ENCODE measurements at regions not wholly inside any gene's neighbourhood (a gene's known extent, or its start where the extent isn't known, plus 50 kb on each side); places are given as distances from the start of the nearest gene placed in this dataset.

DNA sequence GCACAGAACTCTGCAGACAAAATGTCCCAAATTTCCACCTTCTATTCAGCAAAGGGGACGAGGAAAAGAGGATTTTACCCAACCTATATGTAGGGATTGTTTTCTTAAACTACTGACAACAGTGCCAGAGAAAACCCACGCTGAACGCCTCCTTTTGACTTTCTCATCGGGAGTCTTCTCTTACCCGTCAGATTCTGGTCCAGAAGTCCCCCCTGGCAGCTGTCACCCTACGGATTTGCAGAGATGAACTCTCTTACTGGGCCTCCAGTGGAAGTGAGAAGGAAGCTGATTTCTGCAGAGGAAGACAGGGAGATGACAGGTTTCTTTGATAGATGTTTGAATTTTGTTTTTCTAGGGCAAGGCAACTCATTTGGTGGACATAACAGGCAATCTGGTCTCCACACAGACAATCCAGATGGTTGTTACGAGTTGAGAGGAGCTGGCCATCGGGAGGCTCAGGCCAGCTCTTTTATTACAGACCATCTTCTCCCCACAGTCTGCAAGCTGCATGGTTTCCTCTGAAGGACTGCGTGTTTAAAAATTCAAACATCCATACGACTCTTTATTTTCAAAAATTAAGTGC lies 804.3 kb downstream of the RNF144A start:
- Mint-ChIP-seq H3K27ac (peak overlapping the region in 2 of 10 donors; percentile 34 to 97), H3K27me3 (no peaks in the 10 kb centered on the region), H3K4me3 (no peak overlapping the region), H3K36me3 (no peaks in the 10 kb centered on the region), H3K4me1 (peaks cover 17 to 37% (median 31%) of the 10 kb centered on the region in 4 donors), H3K9me3 (no peaks in the 10 kb centered on the region)
- ATAC-seq, result no peak
- no peak for DNase-seq
- POLR2A ChIA-PET, result interaction anchor here (1.1 kb wide), 1 partner anchor 71 kb away, joined by 3 read pairs; no protein-coding TSS in a partner anchor

- Mint-ChIP-seq H3K9me3 (no peaks in the 10 kb centered on the region), H3K4me1 (peaks cover 21 to 43% (median 37%) of the 10 kb centered on the region in 4 donors), H3K36me3 (no peaks in the 10 kb centered on the region), H3K4me3 (peak overlapping the region in 2 of 10 donors; percentile 2 to 78), H3K27ac (peak overlapping the region in 3 of 10 donors; percentile 34 to 97 (median 39)), H3K27me3 (no peaks in the 10 kb centered on the region)
- POLR2A ChIA-PET, result interaction anchor here (1.1 kb wide), 1 partner anchor 72 kb away, joined by 3 read pairs; no protein-coding TSS in a partner anchor
- ATAC-seq, result no peak
- no peak for DNase-seq
Observed at GRCh38 chr2:7722212-7722910, 805.1 kb downstream of the RNF144A start.

DNA sequence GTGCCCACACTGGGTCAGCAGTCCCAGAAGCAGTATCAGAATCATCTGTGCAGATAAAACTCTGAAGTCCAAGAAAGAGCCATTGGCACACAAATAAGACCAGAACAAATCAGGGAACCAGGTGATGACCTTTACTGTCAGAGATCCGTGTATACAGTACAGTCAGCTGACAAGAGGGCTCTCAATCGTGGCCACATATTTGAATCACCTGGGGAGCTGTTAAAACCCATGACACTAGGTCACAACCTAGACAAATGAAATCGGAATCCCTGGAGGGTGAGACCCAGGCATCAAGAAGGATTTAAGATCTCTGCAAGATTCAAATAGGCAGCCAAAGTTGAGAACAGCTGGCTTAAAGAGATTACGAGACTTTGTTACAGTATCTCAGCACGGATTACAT lies 807.1 kb downstream of the RNF144A start:
- DNase-seq (no peak), ATAC-seq (no peak)
- H3K36me3 Mint-ChIP-seq, result peaks cover 0 to 4% (median 3%) of the 10 kb centered on the region in 3 donors
- no peaks in the 10 kb centered on the region for H3K9me3 Mint-ChIP-seq
- H3K27ac Mint-ChIP-seq, result peak overlapping the region in 5 of 10 donors; percentile 46 to 99 (median 84)
- peak overlapping the region in 2 of 10 donors; percentile 82 to 86 for H3K4me3 Mint-ChIP-seq
- H3K27me3 Mint-ChIP-seq, result no peaks in the 10 kb centered on the region
- POLR2A ChIA-PET, result interaction anchor here (1.2 to 2.9 kb wide), 4 partner anchors 53 to 960 kb away, joined by 3 to 11 read pairs (median 6); no protein-coding TSS in a partner anchor
- H3K4me1 Mint-ChIP-seq, result peaks cover 22 to 54% (median 45%) of the 10 kb centered on the region in 4 donors

DNA sequence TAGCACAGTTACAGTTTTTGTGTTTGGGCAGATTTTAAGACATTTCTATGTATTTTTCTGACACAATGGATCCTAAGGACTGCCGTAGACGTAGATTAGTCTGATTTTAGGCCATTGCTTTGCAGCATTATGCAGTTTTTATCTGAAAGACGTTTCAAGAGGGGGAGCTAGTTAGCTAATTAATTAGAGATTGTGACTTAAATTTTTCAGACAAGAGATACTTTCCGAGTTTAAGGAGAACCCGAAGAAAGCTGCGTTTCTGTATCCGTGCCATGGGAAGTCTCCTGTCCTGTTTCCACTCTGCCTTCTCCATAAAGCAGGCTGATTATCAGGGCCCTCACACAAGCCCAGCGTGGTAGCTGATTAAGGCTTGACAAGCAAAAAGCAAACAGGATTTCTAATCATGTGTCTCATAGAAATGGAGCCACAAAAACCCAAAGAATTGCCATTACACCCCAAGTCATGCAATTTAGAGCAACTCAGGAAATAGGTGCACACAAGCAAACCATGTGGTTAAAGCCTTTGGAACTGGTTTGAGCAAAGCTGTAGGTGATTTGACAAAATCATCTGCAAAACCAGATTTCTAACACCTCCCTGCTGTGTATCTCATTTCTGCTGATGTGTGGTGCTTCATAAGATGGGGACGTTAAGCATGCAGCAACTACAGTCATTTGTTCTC lies 808.1 kb downstream of the RNF144A start:
- ATAC-seq (peak; percentile 79 to 86), DNase-seq (peak in 6 of 10 donors; percentile 12 to 74 (median 66))
- Mint-ChIP-seq H3K9me3 (no peaks in the 10 kb centered on the region), H3K4me1 (peaks cover 19 to 53% (median 46%) of the 10 kb centered on the region in 4 donors), H3K36me3 (peaks cover 0 to 5% (median 4%) of the 10 kb centered on the region in 3 donors), H3K27me3 (no peaks in the 10 kb centered on the region), H3K27ac (peak overlapping the region; percentile 52 to 99 (median 88)), H3K4me3 (peak overlapping the region; percentile 55 to 92 (median 82))
- POLR2A ChIA-PET, result interaction anchor here (0.6 to 4.1 kb wide), 15 partner anchors 10 to 959 kb away, joined by 3 to 31 read pairs (median 4); partner anchors contain the start of gene ID2

GRCh38 chr2:7725850-7726242 lies 808.6 kb downstream of the RNF144A start:
- peak in 1 of 2 donors; percentile 10 for ATAC-seq

GRCh38 chr2:7726989-7727388 lies 809.8 kb downstream of the RNF144A start:
- Mint-ChIP-seq H3K27me3 (no peaks in the 10 kb centered on the region), H3K9me3 (no peaks in the 10 kb centered on the region), H3K36me3 (peaks cover 3 to 13% (median 9%) of the 10 kb centered on the region in 3 donors), H3K4me3 (peak overlapping the region; percentile 58 to 92 (median 84)), H3K27ac (peak overlapping the region; percentile 66 to 99 (median 91)), H3K4me1 (peaks cover 21 to 60% (median 54%) of the 10 kb centered on the region in 4 donors)
- no peak for ATAC-seq
- POLR2A ChIA-PET, result interaction anchor here (1.3 to 4.1 kb wide), 9 partner anchors 8 to 958 kb away, joined by 3 to 31 read pairs (median 7); partner anchors contain the start of gene ID2
- DNase-seq, result no peak

More at GRCh38 chr2:7725850-7726242, 808.6 kb downstream of the RNF144A start:
- Mint-ChIP-seq H3K4me3 (peak overlapping the region; percentile 55 to 92 (median 82)), H3K36me3 (peaks cover 0 to 7% (median 5%) of the 10 kb centered on the region in 3 donors), H3K9me3 (no peaks in the 10 kb centered on the region), H3K27ac (peak overlapping the region; percentile 52 to 99 (median 88)), H3K27me3 (no peaks in the 10 kb centered on the region), H3K4me1 (peaks cover 19 to 55% (median 49%) of the 10 kb centered on the region in 4 donors)
- no peak for DNase-seq
- POLR2A ChIA-PET, result interaction anchor here (0.9 to 4.1 kb wide), 13 partner anchors 9 to 959 kb away, joined by 3 to 31 read pairs (median 6); partner anchors contain the start of gene ID2

- no peaks in the 10 kb centered on the region for H3K9me3 Mint-ChIP-seq
- peaks cover 8 to 18% (median 9%) of the 10 kb centered on the region in 3 donors for H3K36me3 Mint-ChIP-seq
- H3K4me1 Mint-ChIP-seq, result peaks cover 25 to 67% (median 56%) of the 10 kb centered on the region in 4 donors
- ATAC-seq, result no peak
- no peak for DNase-seq
- H3K27ac Mint-ChIP-seq, result peak overlapping the region; percentile 76 to 99 (median 92)
- H3K27me3 Mint-ChIP-seq, result no peaks in the 10 kb centered on the region
- H3K4me3 Mint-ChIP-seq, result peak overlapping the region; percentile 58 to 92 (median 84)
- POLR2A ChIA-PET, result interaction anchor here (0.7 to 4.1 kb wide), 3 partner anchors 161 to 953 kb away, joined by 3 to 31 read pairs (median 25); partner anchors contain the start of gene ID2
Observed at GRCh38 chr2:7728388-7728787, 811.2 kb downstream of the RNF144A start.

DNA sequence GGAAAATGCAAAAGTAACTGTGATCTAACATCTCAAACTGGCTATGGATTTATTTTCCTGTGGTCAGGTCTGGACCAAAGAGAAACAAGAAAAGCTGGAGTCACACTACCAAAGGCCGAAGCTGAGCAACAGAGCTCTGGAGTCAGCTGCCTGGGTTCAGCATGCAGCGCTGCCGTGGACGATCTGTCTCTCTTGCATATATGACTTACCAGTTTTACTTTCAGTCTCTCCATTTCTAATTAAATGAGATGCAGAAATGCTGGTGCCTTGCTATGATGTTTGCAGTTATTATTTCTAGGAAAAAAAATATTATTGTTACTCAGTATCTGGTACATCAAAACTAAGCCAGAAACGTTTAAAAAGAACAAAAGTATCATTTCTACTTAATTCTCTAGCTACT lies 813.2 kb downstream of the RNF144A start:
- Mint-ChIP-seq H3K27me3 (no peaks in the 10 kb centered on the region), H3K9me3 (no peaks in the 10 kb centered on the region), H3K4me3 (peak overlapping the region; percentile 58 to 92 (median 84)), H3K27ac (peak overlapping the region; percentile 88 to 99 (median 96)), H3K4me1 (peaks cover 21 to 64% (median 52%) of the 10 kb centered on the region in 4 donors), H3K36me3 (peaks cover 8 to 18% (median 9%) of the 10 kb centered on the region in 3 donors)
- ATAC-seq (peak; percentile 31 to 51), DNase-seq (peak in 2 of 10 donors; percentile 18 to 41)
- POLR2A ChIA-PET, result interaction anchor here (0.7 to 2.5 kb wide), 6 partner anchors 20 to 954 kb away, joined by 3 to 11 read pairs (median 4); partner anchors contain the start of gene ID2

DNA sequence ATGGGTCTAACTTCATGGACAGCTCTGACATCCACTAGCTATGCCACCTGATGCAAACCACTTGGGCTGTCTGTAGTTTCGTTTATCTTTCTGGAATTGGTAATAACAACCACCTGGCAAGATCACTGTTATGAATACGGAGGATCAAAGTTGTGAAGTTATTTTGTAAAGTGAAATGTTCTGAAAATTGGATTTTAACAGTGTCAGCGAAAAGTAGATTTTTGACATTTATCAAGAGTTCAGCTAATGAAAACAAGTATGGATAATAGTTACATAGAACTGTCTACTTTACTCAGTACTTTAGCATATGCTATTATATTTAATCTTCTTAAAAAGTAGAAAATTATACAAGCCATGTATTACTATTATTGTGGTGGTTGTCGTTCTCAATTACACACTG lies 813.8 kb downstream of the RNF144A start:
- Mint-ChIP-seq H3K36me3 (peaks cover 8 to 18% (median 9%) of the 10 kb centered on the region in 3 donors), H3K4me1 (peaks cover 20 to 63% (median 46%) of the 10 kb centered on the region in 4 donors), H3K27ac (peak overlapping the region; percentile 88 to 99 (median 96)), H3K9me3 (no peaks in the 10 kb centered on the region), H3K4me3 (peak overlapping the region; percentile 58 to 92 (median 84)), H3K27me3 (no peaks in the 10 kb centered on the region)
- ATAC-seq, result peak in 1 of 2 donors; percentile 29
- POLR2A ChIA-PET, result interaction anchor here (0.7 to 2.5 kb wide), 6 partner anchors 21 to 954 kb away, joined by 3 to 11 read pairs (median 4); partner anchors contain the start of gene ID2
- DNase-seq, result no peak

- H3K27me3 Mint-ChIP-seq, result no peaks in the 10 kb centered on the region
- DNase-seq (no peak), ATAC-seq (peak; percentile 24 to 42)
- no peaks in the 10 kb centered on the region for H3K9me3 Mint-ChIP-seq
- peak overlapping the region; percentile 64 to 99 (median 94) for H3K27ac Mint-ChIP-seq
- peaks cover 18 to 65% (median 44%) of the 10 kb centered on the region in 4 donors for H3K4me1 Mint-ChIP-seq
- H3K4me3 Mint-ChIP-seq, result peak overlapping the region; percentile 4 to 88 (median 64)
- POLR2A ChIA-PET, result interaction anchor here (0.5 to 2.5 kb wide), 2 partner anchors 11 to 950 kb away, joined by 3 to 11 read pairs; partner anchors contain the start of gene ID2
- peaks cover 8 to 18% (median 9%) of the 10 kb centered on the region in 3 donors for H3K36me3 Mint-ChIP-seq
Observed at GRCh38 chr2:7732497-7732896, 815.3 kb downstream of the RNF144A start.

DNA sequence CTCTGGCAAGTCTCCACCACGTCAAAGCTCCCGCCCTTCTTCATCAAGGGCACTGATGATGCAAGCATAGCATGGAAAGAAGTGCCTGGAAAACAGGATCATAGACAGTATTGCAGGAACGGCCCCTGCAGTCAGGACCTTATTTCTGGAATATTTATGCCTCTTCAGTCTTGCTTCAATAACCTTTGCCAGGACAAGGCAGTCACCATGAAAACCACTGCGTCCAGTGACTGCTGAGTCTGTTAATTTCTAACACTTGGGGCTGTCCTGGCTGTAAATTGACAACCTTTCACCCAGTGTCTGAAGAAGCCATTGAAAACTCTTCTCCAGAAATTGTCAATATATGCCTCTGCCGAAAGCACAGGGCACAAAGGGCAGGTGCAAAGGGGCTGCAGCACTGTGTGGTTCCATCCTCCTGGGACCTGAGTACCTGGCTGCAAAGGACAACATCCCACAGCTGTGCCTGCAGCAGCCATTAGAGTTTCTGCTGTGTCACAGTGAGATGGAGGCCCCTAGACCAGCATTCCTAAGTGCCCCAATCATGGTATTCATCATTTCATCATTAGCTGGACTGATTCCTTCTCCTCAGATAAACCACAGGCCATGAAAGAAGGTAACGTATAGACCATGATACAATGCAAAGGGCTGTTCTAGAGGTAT lies 819.6 kb downstream of the RNF144A start:
- DNase-seq (no peak), ATAC-seq (no peak)
- Mint-ChIP-seq H3K27me3 (no peaks in the 10 kb centered on the region), H3K27ac (peak overlapping the region in 5 of 10 donors; percentile 7 to 91 (median 61)), H3K4me1 (peaks cover 19 to 64% (median 40%) of the 10 kb centered on the region in 4 donors), H3K9me3 (no peaks in the 10 kb centered on the region), H3K4me3 (no peak overlapping the region), H3K36me3 (peaks cover 2 to 7% (median 7%) of the 10 kb centered on the region in 3 donors)
- POLR2A ChIA-PET, result interaction anchor here (1.4 to 1.7 kb wide), 2 partner anchors 10 to 13 kb away, joined by 4 to 7 read pairs; no protein-coding TSS in a partner anchor
